A549 (cell line): ENCODE measurements at regions not wholly inside any gene's neighbourhood (a gene's known extent, or its start where the extent isn't known, plus 50 kb on each side); places are given as distances from the start of the nearest gene placed in this dataset.

Experiments
- ATAC-seq, 2 experiments: fragments of 200-7000 bp in 1 of 2; fragments of >200 bp in 1 of 2; cut with Nextera tagmentation in 1 of 2; cut with Tn5 transposase in 1 of 2; 3 replicates each; pipeline versions ENCODE4 v1.8.0 to v1.9.1; 2018 to 2020; ENCODE audit warnings: mild to moderate bottlenecking in 1 of 2, moderate library complexity in 1 of 2
- CTCF ChIA-PET: fragments of 300-600 bp; sonication (Branson Sonifier 250); formaldehyde crosslinking; extraction: SDS; loops from one replicate; lab custom pipeline; 2021; ENCODE audit warnings: antibody characterized with exemption, inconsistent platforms; lab: Yijun Ruan, JAX
- POLR2A ChIA-PET: fragments of 350-600 bp; formaldehyde crosslinking; extraction: SDS; loops from one replicate; lab custom pipeline; 2021; ENCODE audit warnings: antibody characterized with exemption, inconsistent platforms; lab: Yijun Ruan, JAX
- DNase-seq, 2 experiments: peaks; one replicate each; pipeline versions ENCODE4 v3.0.0 to v3.0.0-alpha.2; 2011 to 2016; ENCODE audit warnings: low read depth in 1 of 2, low spot score in 1 of 2
- FAIRE-seq: peaks from 2 replicates; lab custom pipeline; 2011; peaks lifted over from hg19 to GRCh38; lab: Jason Lieb, UNC
- H3K27ac ChIP-seq, 2 experiments: fragments of >200 bp; sonication (Bioruptor Twin); formaldehyde crosslinking; 3 replicates each; pipeline ENCODE4 v1.5.1; 2016 to 2017
- H3K4me1 ChIP-seq: fragments of >200 bp; sonication (Bioruptor Twin); formaldehyde crosslinking; 3 replicates; pipeline ENCODE4 v1.6.1; 2016
- H3K4me2 ChIP-seq: fragments of >200 bp; sonication (Bioruptor Twin); formaldehyde crosslinking; 3 replicates; pipeline ENCODE4 v1.6.1; 2016
- H3K4me3 ChIP-seq: fragments of >200 bp; sonication (Bioruptor Twin); formaldehyde crosslinking; 3 replicates; pipeline ENCODE4 v1.5.1; 2016
- H3K9me3 ChIP-seq: fragments of >200 bp; sonication (Bioruptor Twin); formaldehyde crosslinking; 3 replicates; pipeline ENCODE4 v1.6.1; 2016
- CBX2 ChIP-seq: fragments of 200-600 bp; sonication (generic); IDR thresholded peaks from 2 replicates; pipeline ENCODE4 v1.6.1; 2016; ENCODE audit warnings: low read depth, mild to moderate bottlenecking, borderline replicate concordance
- CEBPB ChIP-seq, 2 experiments: fragments of >200 bp in 1 of 2; sonication (Bioruptor Twin) in 1 of 2; formaldehyde crosslinking in 1 of 2; IDR thresholded peaks; 2 replicates each; pipeline ENCODE4 v1.6.1; 2012 to 2016
- CHD2 ChIP-seq: fragments of 150-350 bp; IDR thresholded peaks from 2 replicates; pipeline ENCODE4 v1.6.1; 2014; ENCODE audit warnings: low read length; ENCODE audit not compliant: partially characterized antibody
- CHD4 ChIP-seq: fragments of 200-600 bp; sonication (generic); IDR thresholded peaks from 2 replicates; pipeline ENCODE4 v1.6.1; 2016; ENCODE audit warnings: antibody characterized with exemption, mild to moderate bottlenecking, borderline replicate concordance
- EHF ChIP-seq: fragments of 250-450 bp; sonication (Bioruptor Pico); IDR thresholded peaks from 2 replicates; pipeline ENCODE4 v1.5.0; 2020; ENCODE audit warnings: mild to moderate bottlenecking
- EHMT2 ChIP-seq: fragments of 200-600 bp; sonication (generic); IDR thresholded peaks from 2 replicates; pipeline ENCODE4 v1.6.1; 2016; ENCODE audit warnings: antibody characterized with exemption, low read depth, mild to moderate bottlenecking, moderate library complexity
- EP300 ChIP-seq, 2 experiments: fragments of >200 bp; sonication (Bioruptor Twin); formaldehyde crosslinking; IDR thresholded peaks; 2 replicates in 1 of 2; 3 replicates in 1 of 2; pipeline ENCODE4 v1.6.1; 2016 to 2017
- ESRRA ChIP-seq: fragments of 150-350 bp; IDR thresholded peaks from 2 replicates; pipeline ENCODE4 v1.6.1; 2014; ENCODE audit warnings: mild to moderate bottlenecking, low read length, borderline replicate concordance
- FOXS1 ChIP-seq: fragments of 250-450 bp; sonication (Bioruptor Pico); IDR thresholded peaks from 2 replicates; pipeline ENCODE4 v1.5.0; 2020; ENCODE audit warnings: mild to moderate bottlenecking, moderate library complexity
- HMGXB4 ChIP-seq: fragments of 250-450 bp; sonication (Bioruptor Pico); IDR thresholded peaks from 2 replicates; pipeline ENCODE4 v1.5.0; 2021; ENCODE audit warnings: mild to moderate bottlenecking, moderate library complexity, borderline replicate concordance
- HOXB13 ChIP-seq: fragments of 250-450 bp; sonication (Bioruptor Pico); IDR thresholded peaks from 2 replicates; pipeline ENCODE4 v1.5.0; 2020; ENCODE audit warnings: low read depth, mild to moderate bottlenecking, moderate library complexity
- HOXB5 ChIP-seq: fragments of 250-450 bp; sonication (Bioruptor Pico); IDR thresholded peaks from 2 replicates; pipeline ENCODE4 v1.5.0; 2020; ENCODE audit warnings: mild to moderate bottlenecking, moderate library complexity
- JUNB ChIP-seq: fragments of >200 bp; sonication (Bioruptor Twin); formaldehyde crosslinking; IDR thresholded peaks from 2 replicates; pipeline ENCODE4 v1.6.1; 2016
- KDM5A ChIP-seq: fragments of 200-600 bp; sonication (generic); IDR thresholded peaks from 2 replicates; pipeline ENCODE4 v1.6.1; 2016; ENCODE audit warnings: antibody characterized with exemption, mild to moderate bottlenecking
- MAFK ChIP-seq: fragments of 450-650 bp; IDR thresholded peaks from 2 replicates; pipeline ENCODE4 v1.6.1; 2014; ENCODE audit not compliant: partially characterized antibody
- NR3C1 ChIP-seq: fragments of >200 bp; sonication (Bioruptor Twin); formaldehyde crosslinking; IDR thresholded peaks from 3 replicates; pipeline ENCODE4 v1.6.1; 2017
- POLR2AphosphoS2 ChIP-seq: conservative IDR thresholded peaks from 2 replicates; pipeline ENCODE4 v1.6.1; 2012; ENCODE audit warnings: low read length, improper control_type of control experiment, inconsistent platforms
- RAD21 ChIP-seq, 2 experiments: fragments of >200 bp in 1 of 2; sonication (Bioruptor Twin) in 1 of 2; formaldehyde crosslinking in 1 of 2; IDR thresholded peaks in 1 of 2; conservative IDR thresholded peaks in 1 of 2; 2 replicates in 1 of 2; 3 replicates in 1 of 2; pipeline ENCODE4 v1.6.1; 2012 to 2018; ENCODE audit warnings: inconsistent platforms in 1 of 2
- RARB ChIP-seq: fragments of 250-450 bp; sonication (Bioruptor Pico); IDR thresholded peaks from 2 replicates; pipeline ENCODE4 v1.8.0; 2021; ENCODE audit warnings: mild to moderate bottlenecking, moderate library complexity
- RNF2 ChIP-seq: fragments of 200-600 bp; sonication (generic); IDR thresholded peaks from 2 replicates; pipeline ENCODE4 v1.6.1; 2016; ENCODE audit warnings: low read depth, mild to moderate bottlenecking, antibody characterized with exemption, moderate library complexity, borderline replicate concordance
- SMC3 ChIP-seq: fragments of >200 bp; sonication (Bioruptor Twin); formaldehyde crosslinking; IDR thresholded peaks from 3 replicates; pipeline ENCODE4 v1.6.1; 2018; ENCODE audit warnings: inconsistent platforms
- TFCP2L1 ChIP-seq: fragments of 250-450 bp; sonication (Bioruptor Pico); IDR thresholded peaks from 2 replicates; pipeline ENCODE4 v1.5.0; 2021; ENCODE audit warnings: mild to moderate bottlenecking
- ZFP36 ChIP-seq: fragments of 450-650 bp; IDR thresholded peaks from 2 replicates; pipeline ENCODE4 v1.6.1; 2014; ENCODE audit warnings: borderline replicate concordance; ENCODE audit not compliant: partially characterized antibody
- WGBS: methylation state at CpG from one replicate; pipeline ENCODE4 v1.1.6; 2017; ENCODE audit errors: missing lambda C conversion rate; 5-methylcytosine and 5-hydroxymethylcytosine counted together
- TF ChIP-seq, protein P1 (sequence below): IDR thresholded peaks from 2 replicates; pipeline ENCODE4 v1.6.1; 2012; ENCODE audit warnings: low read depth, borderline replicate concordance
- TF ChIP-seq, protein P2 (sequence below): fragments of 250-450 bp; sonication (Bioruptor Pico); IDR thresholded peaks from 2 replicates; pipeline ENCODE4 v1.5.0; 2020; ENCODE audit warnings: low read depth, mild to moderate bottlenecking, moderate library complexity

DNA sequence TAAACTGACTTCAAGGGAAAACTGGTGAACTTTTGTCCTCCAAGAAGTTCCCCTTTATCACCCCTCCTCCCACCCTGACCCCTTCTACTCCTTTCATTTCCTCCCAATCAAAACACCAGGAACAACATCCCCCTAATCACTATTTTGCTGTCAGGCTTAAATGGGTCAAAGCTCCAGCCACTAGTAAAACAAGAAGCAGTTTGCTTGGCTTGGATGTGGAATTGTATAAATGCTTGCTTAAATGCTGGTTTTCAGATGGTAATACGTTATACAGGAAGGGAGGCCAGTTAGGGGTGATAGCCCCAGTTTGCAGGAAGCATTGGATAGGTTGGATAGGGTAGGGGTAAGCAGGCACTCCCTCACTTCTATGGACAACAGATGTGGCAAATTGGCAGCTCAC is 473.6 kb downstream of the AGTPBP1 start (continued):
- TF ChIP-seq NR3C1: no peak

GRCh38 chr9:85264695-85265094 is 477.1 kb downstream of the AGTPBP1 start:
- no peak for ATAC-seq
- no peak for FAIRE-seq
- H3K4me1 ChIP-seq: no peaks in the 10 kb centered on the region
- no peak overlapping the region for H3K4me2 ChIP-seq
- H3K4me3 ChIP-seq: no peak overlapping the region
- TF ChIP-seq SMC3 (no peak), MAFK (no peak), POLR2AphosphoS2 (no peak)
- TF ChIP-seq, all 56 proteins: peak for 0
- ChIA-PET CTCF (no interaction called here), POLR2A (no interaction called here)
- Histone ChIP-seq H3K27ac (no peak overlapping the region), H3K9me3 (no peaks in the 10 kb centered on the region)
- DNase-seq: no peak

DNA sequence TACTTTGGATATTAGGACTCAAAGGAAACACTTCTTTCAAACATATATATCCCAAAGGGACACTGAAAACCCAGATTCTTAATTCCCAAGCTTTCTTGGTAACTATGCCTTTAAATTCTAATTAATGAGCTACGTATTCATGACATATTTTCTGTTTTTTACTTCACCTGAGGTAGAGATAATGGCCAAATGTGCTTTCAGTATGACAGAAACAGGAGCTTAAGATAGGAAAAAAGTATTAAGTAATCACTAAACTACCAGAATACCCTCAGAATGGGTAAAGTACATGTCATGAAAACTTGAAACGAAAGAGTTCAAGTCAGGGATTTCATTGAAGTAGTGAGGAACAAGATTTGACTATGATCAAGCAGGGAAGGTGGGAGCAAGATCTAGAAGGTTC is 478.5 kb downstream of the AGTPBP1 start:
- TF ChIP-seq HOXB13 (CRISPR knock-in tag) (no peak), TFCP2L1 (CRISPR knock-in tag) (no peak), RARB (CRISPR knock-in tag) (no peak), MAFK (no peak), JUNB (no peak)
- Histone ChIP-seq H3K4me2 (no peak overlapping the region), H3K9me3 (no peaks in the 10 kb centered on the region), H3K4me3 (no peak overlapping the region), H3K4me1 (no peaks in the 10 kb centered on the region), H3K27ac (no peak overlapping the region)
- POLR2A ChIA-PET: interaction anchor here (0.5 kb wide), 1 partner anchor 205 kb away, joined by 3 read pairs; no protein-coding TSS in a partner anchor
- CTCF ChIA-PET: interaction anchor here (0.7 to 3.7 kb wide), 4 partner anchors 522 to 867 kb away, joined by 3 to 18 read pairs (median 8); no protein-coding TSS in a partner anchor
- FAIRE-seq (no peak), DNase-seq (no peak), ATAC-seq (no peak)
- WGBS: 2% methylated on average over 2 of the region's 2 CpGs

GRCh38 chr9:85262333-85262732 is 479.4 kb downstream of the AGTPBP1 start:
- no peak for FAIRE-seq

DNA sequence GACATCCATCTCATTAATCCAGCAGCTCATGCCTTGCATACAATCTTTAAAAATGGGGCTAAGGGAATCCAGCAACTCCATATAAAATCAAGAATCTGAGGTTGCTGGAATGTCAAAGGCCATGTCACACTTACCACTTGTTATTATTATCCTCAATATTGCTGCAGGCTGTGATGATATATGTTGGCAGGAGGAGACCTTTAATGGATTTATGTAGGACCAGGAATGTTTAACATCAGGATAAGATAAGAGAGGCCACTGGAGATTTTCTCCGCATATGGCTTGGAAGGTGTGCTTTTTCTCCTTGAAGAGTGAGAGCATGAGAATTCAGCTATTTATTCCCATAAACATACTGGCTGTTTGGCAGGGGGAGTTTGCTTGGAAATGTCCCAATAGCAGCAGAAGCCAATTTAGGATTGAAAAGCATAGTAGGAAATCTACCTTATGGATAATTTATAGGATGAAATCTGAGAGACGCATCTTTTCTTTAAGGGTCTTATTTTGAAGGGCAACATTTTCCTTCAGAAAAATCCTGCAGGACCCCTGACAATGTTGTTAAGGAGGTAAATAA is 481.4 kb downstream of the AGTPBP1 start:
- H3K9me3 ChIP-seq: no peaks in the 10 kb centered on the region
- ChIA-PET CTCF (interaction anchor here (0.7 to 3.8 kb wide), 7 partner anchors 165 to 864 kb away, joined by 3 to 18 read pairs (median 4); partner anchors contain the start of gene NTRK2), POLR2A (no interaction called here)
- no peaks in the 10 kb centered on the region for H3K4me1 ChIP-seq
- no peak for FAIRE-seq
- H3K4me2 ChIP-seq: no peak overlapping the region
- no peak for DNase-seq
- TF ChIP-seq, protein P1, sequence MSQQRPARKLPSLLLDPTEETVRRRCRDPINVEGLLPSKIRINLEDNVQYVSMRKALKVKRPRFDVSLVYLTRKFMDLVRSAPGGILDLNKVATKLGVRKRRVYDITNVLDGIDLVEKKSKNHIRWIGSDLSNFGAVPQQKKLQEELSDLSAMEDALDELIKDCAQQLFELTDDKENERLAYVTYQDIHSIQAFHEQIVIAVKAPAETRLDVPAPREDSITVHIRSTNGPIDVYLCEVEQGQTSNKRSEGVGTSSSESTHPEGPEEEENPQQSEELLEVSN: no peak
- no peak for TF ChIP-seq TFCP2L1 (CRISPR knock-in tag)
- no peak for TF ChIP-seq HMGXB4
- no peak for TF ChIP-seq CBX2
- no peak for TF ChIP-seq CHD2
- TF ChIP-seq, protein P2, sequence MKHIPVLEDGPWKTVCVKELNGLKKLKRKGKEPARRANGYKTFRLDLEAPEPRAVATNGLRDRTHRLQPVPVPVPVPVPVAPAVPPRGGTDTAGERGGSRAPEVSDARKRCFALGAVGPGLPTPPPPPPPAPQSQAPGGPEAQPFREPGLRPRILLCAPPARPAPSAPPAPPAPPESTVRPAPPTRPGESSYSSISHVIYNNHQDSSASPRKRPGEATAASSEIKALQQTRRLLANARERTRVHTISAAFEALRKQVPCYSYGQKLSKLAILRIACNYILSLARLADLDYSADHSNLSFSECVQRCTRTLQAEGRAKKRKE (CRISPR knock-in tag): no peak
- no peak for TF ChIP-seq CEBPB (IDR thresholded peaks at IDR 0.05)
- TF ChIP-seq EHF (CRISPR knock-in tag): no peak
- no peak for TF ChIP-seq RNF2
- no peak for TF ChIP-seq EP300 (IDR thresholded peaks at IDR 0.05)
- no peak for TF ChIP-seq FOXS1 (CRISPR knock-in tag)
- TF ChIP-seq RAD21 (conservative IDR thresholded peaks at IDR 0.05 in 1 of 2, IDR thresholded peaks at IDR 0.05 in 1 of 2): no peak
- TF ChIP-seq HOXB5 (CRISPR knock-in tag): no peak
- TF ChIP-seq SMC3: no peak
- no peak for TF ChIP-seq EHMT2
- WGBS: 86% methylated on average over 2 of the region's 2 CpGs
- H3K27ac ChIP-seq: no peak overlapping the region
- H3K4me3 ChIP-seq: no peak overlapping the region
- ATAC-seq: no peak

More at GRCh38 chr9:85262333-85262732, 479.4 kb downstream of the AGTPBP1 start:
- no peak for ATAC-seq
- Histone ChIP-seq H3K4me2 (no peak overlapping the region), H3K27ac (no peak overlapping the region), H3K9me3 (no peaks in the 10 kb centered on the region), H3K4me3 (no peak overlapping the region), H3K4me1 (no peaks in the 10 kb centered on the region)
- CTCF ChIA-PET: interaction anchor here (0.6 to 3.7 kb wide), 6 partner anchors 13 to 1618 kb away, joined by 3 to 18 read pairs (median 5); no protein-coding TSS in a partner anchor
- WGBS: 6% methylated on average over 2 of the region's 2 CpGs
- no peak for TF ChIP-seq KDM5A
- no peak for TF ChIP-seq HOXB13 (CRISPR knock-in tag)
- no peak for TF ChIP-seq FOXS1 (CRISPR knock-in tag)
- no peak for TF ChIP-seq ZFP36
- no peak for TF ChIP-seq EHMT2
- TF ChIP-seq ESRRA: no peak
- TF ChIP-seq CHD4: no peak
- no peak for TF ChIP-seq CBX2
- POLR2A ChIA-PET: no interaction called here
- no peak for DNase-seq
